Stomach (tissue), 4 donors: ENCODE measurements at regions not wholly inside any gene's neighbourhood (a gene's known extent, or its start where the extent isn't known, plus 50 kb on each side); places are given as distances from the start of the nearest gene placed in this dataset.

Experiments used
- CTCF ChIP-seq, 7 experiments: fragments of 450-650 bp in 4 of 7; fragments of 200-600 bp in 3 of 7; sonication (generic) in 3 of 7; IDR thresholded peaks; one replicate each; pipeline ENCODE4 v1.5.1; 2016 to 2019; ENCODE audit warnings: antibody characterized with exemption in 7 of 7, control low read depth in 2 of 7, mild to moderate bottlenecking in 1 of 7
- EP300 ChIP-seq: sonication (generic); formaldehyde crosslinking; IDR thresholded peaks from one replicate; pipeline ENCODE4 v1.6.1; 2017; ENCODE audit warnings: antibody characterized with exemption
- POLR2A ChIP-seq, 4 donors: fragments of 450-650 bp; IDR thresholded peaks; one replicate each; pipeline ENCODE4 v1.6.1; 2016; ENCODE audit warnings: antibody characterized with exemption in 4 of 4, control low read depth in 2 of 4, mild to moderate bottlenecking in 1 of 4, moderate library complexity in 1 of 4
- POLR2AphosphoS5 ChIP-seq, 3 donors: sonication (generic); formaldehyde crosslinking; IDR thresholded peaks; one replicate each; pipeline ENCODE4 v1.6.1; 2016; ENCODE audit warnings: antibody characterized with exemption in 3 of 3

- TF ChIP-seq POLR2AphosphoS5 (IDR thresholded peaks at IDR 0.05) (no peak), CTCF (IDR thresholded peaks at IDR 0.05) (no peak), POLR2A (IDR thresholded peaks at IDR 0.05) (no peak), EP300 (no peak)
These were observed 247.5 kb upstream of the KLF3 start for GRCh38 chr4:38416450-38417014.
